ENCODE measurements at regions not wholly inside any gene's neighbourhood (a gene's known extent, or its start where the extent isn't known, plus 50 kb on each side); places are given as distances from the start of the nearest gene placed in this dataset.

DNA sequence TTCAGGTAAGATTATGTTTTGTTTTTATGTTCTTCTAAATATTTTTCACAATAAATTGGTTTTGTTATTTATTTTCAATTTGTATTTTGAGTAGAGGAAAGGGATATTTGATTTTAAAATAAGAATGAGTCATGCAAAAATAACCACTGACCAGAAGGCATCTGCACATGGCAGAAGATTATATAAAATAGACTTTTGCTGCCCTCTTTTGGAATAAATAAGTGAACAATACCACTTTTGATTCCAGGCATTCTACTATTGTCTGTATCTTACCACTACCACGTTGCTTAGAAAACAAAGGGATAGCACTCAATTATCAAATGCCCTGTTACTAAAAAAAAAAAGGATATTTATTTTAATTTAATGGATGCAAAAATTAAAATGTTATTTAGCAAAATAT is 227.3 kb upstream of the ITGA1 start:
- Mint-ChIP-seq H3K9me3 (no peaks in the 10 kb centered on the region), H3K27me3 (ENCODE audit: low read depth) (peaks cover 3% of the 10 kb centered on the region), H3K4me3 (no peak overlapping the region), H3K36me3 (ENCODE audit: low read depth) (no peaks in the 10 kb centered on the region), H3K27ac (no peak overlapping the region), H3K4me1 (ENCODE audit: low read depth) (no peaks in the 10 kb centered on the region)
- DNase-seq (ENCODE audit: low spot score), result no peak

DNA sequence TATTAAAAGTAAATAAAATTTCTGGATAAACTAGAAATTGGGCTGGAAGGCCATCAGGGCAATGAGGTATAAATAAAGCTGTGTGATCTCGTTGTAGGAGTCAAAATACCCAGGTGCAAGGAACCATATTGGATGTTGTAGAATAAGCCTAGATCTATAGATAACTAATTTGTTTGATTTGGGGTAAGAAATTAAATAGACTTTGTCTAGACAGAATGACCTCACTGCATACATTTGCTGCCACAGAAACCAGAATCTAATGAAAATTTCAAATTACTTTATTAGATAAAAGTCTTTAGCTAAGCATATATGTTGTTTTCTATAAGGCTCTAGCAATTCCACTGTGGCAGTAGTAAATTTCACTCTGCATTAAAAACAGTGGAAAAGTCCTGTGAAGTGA is 225.2 kb upstream of the ITGA1 start:
- Mint-ChIP-seq H3K4me3 (no peak overlapping the region), H3K27me3 (ENCODE audit: low read depth) (peaks cover 3% of the 10 kb centered on the region), H3K9me3 (no peaks in the 10 kb centered on the region), H3K4me1 (ENCODE audit: low read depth) (no peaks in the 10 kb centered on the region), H3K36me3 (ENCODE audit: low read depth) (no peaks in the 10 kb centered on the region), H3K27ac (no peak overlapping the region)
- DNase-seq (ENCODE audit: low spot score), result no peak

DNA sequence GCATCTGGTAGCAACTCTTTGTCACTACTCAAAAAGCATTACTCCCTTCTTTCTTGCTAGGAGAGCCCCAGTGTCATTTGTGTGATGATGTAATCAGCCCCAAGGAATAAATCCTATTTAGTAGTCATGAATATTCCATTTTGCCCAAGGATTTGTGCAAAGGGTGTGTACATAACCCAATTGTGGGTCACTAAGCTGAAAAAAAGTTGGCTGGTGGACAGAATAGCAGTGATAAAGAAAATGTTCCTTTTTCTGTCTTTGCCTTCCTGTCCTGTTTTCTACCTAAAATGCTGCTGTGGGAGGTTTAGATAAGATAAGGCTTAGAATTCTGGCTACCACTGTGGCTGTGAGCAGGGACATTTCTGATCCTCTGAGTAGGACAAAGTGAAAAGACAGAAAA is 223.1 kb upstream of the ITGA1 start:
- peaks cover 3% of the 10 kb centered on the region for H3K27me3 Mint-ChIP-seq (ENCODE audit: low read depth)
- DNase-seq (ENCODE audit: low spot score), result no peak
- no peaks in the 10 kb centered on the region for H3K4me1 Mint-ChIP-seq (ENCODE audit: low read depth)
- H3K27ac Mint-ChIP-seq, result no peak overlapping the region
- H3K4me3 Mint-ChIP-seq, result no peak overlapping the region
- H3K36me3 Mint-ChIP-seq (ENCODE audit: low read depth), result no peaks in the 10 kb centered on the region
- no peaks in the 10 kb centered on the region for H3K9me3 Mint-ChIP-seq

DNA sequence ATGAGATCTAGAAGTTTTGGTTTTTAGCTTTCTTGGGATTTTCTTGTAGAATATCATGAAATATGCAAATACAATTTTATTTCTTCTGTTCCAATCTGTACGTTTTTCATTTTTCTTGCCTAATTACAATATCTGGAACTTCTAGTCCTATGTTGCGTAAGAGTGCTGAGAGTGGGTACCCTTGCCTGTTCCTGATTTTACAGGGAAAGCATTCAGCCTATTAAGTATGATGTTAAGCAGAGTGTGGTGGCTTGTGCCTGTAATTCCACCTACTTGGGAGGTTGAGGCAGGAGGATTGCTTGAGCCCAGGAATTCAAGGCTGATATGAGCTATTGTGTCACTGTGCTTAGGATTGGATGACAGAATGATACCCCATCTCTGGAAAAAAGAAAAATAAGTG is 210.2 kb upstream of the ITGA1 start:
- no peaks in the 10 kb centered on the region for H3K4me1 Mint-ChIP-seq (ENCODE audit: low read depth)
- H3K27me3 Mint-ChIP-seq (ENCODE audit: low read depth), result no peaks in the 10 kb centered on the region
- H3K27ac Mint-ChIP-seq, result no peak overlapping the region
- no peak for DNase-seq (ENCODE audit: low spot score)
- H3K4me3 Mint-ChIP-seq, result no peak overlapping the region
- H3K9me3 Mint-ChIP-seq, result no peaks in the 10 kb centered on the region
- H3K36me3 Mint-ChIP-seq (ENCODE audit: low read depth), result no peaks in the 10 kb centered on the region

DNA sequence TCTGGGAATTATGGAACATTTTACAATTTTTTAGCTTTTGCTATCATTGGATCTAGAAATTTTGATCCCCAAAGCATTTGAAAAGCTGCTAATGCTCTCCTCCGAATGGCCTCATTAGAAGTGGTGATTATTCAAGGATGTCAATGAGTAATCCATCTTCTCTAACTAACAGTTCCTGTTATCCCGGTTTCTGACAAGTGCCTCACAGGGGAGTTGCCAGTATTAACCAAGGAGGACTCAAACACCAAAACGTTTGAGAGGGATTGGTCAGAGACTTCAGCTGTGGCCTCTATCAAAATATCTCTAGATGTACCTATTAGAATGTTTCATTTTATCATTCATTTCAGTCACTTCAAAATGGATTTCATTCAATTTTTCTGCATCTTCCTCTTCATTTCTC is 208.3 kb upstream of the ITGA1 start:
- Mint-ChIP-seq H3K36me3 (ENCODE audit: low read depth) (no peaks in the 10 kb centered on the region), H3K4me3 (no peak overlapping the region), H3K4me1 (ENCODE audit: low read depth) (no peaks in the 10 kb centered on the region), H3K9me3 (no peaks in the 10 kb centered on the region), H3K27ac (no peak overlapping the region), H3K27me3 (ENCODE audit: low read depth) (no peaks in the 10 kb centered on the region)
- DNase-seq (ENCODE audit: low spot score), result no peak

DNA sequence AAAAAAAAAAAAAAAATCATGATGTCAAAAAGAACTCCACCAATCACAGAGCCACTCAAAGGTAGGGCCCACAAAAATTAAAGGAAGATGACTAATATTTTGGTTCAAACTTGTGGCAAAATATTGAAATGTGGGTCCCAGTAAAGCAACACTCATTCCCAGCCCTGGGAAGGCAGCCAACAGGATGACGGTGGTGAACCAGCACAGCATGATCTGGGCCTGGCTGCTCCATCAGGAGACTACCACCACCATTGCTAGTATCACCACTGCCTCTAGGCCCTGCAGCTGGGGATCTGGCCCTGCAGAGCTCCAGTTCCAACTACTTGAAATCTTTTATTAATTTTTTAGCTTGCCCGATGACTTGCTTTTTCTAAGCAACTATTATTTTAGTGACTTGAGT is 206.8 kb upstream of the ITGA1 start:
- Mint-ChIP-seq H3K4me1 (ENCODE audit: low read depth) (no peaks in the 10 kb centered on the region), H3K4me3 (no peak overlapping the region), H3K27ac (no peak overlapping the region), H3K27me3 (ENCODE audit: low read depth) (no peaks in the 10 kb centered on the region), H3K36me3 (ENCODE audit: low read depth) (no peaks in the 10 kb centered on the region), H3K9me3 (no peaks in the 10 kb centered on the region)
- no peak for DNase-seq (ENCODE audit: low spot score)

DNA sequence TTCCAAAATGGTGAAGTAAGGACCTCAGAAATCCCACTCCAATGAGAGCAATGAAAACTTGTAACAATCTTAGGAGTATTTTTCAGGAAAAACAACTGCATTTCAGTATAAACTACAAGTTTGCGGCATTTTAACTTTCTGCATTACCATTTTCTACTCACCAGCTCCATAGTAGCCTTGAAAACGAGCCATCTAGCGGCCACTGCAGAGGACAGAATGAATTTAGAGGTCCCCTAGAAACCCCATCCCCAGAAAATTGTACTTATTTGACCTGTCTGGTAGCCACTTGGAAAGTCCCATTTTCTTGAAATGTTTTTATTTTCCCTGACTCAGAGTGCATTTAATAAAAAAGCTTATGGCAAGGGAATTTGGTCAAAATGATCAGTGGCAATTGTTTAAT is 205.4 kb upstream of the ITGA1 start:
- Mint-ChIP-seq H3K36me3 (ENCODE audit: low read depth) (no peaks in the 10 kb centered on the region), H3K27ac (no peak overlapping the region), H3K4me1 (ENCODE audit: low read depth) (no peaks in the 10 kb centered on the region), H3K4me3 (no peak overlapping the region), H3K9me3 (no peaks in the 10 kb centered on the region), H3K27me3 (ENCODE audit: low read depth) (no peaks in the 10 kb centered on the region)
- no peak for DNase-seq (ENCODE audit: low spot score)

DNA sequence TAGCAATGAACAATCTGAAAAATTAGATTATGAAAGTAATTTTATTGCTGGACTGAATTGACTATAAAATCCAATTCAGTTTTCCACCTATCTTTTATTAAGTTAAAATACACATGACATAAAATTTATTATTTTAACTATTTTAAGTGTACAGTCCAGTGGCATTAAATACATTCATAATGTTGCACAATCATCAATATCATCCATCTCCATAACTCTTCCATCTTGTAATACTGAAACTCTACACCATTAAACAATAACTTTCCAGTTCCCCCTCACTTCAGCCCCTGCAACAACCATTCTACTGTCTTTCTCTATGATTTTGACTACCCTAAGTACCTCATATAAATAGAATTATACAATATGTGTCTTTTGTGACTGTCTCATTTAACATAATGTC is 200.6 kb upstream of the ITGA1 start:
- no peak overlapping the region for H3K27ac Mint-ChIP-seq
- no peaks in the 10 kb centered on the region for H3K4me1 Mint-ChIP-seq (ENCODE audit: low read depth)
- DNase-seq (ENCODE audit: low spot score), result no peak
- no peaks in the 10 kb centered on the region for H3K36me3 Mint-ChIP-seq (ENCODE audit: low read depth)
- H3K27me3 Mint-ChIP-seq (ENCODE audit: low read depth), result no peaks in the 10 kb centered on the region
- H3K9me3 Mint-ChIP-seq, result no peaks in the 10 kb centered on the region
- no peak overlapping the region for H3K4me3 Mint-ChIP-seq

DNA sequence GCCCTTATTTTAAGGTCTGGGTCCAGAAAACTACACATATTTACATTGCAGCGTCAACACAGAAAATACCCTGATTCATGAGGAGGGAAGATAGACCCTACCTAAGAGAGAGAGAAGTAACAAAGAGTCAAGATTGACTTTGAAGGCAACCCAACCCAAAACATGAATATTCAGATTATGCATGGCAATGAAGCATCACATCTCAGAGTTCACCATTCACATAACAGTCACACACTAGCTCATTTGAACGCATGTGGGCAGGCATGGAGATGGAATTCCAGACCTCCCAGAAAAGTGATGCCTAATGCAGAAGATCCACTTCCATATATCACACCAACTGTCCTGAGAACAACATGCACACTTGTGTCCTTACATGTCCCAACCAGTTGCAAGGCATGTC is 190.1 kb upstream of the ITGA1 start:
- Mint-ChIP-seq H3K4me1 (ENCODE audit: low read depth) (no peaks in the 10 kb centered on the region), H3K27me3 (ENCODE audit: low read depth) (no peaks in the 10 kb centered on the region), H3K9me3 (no peaks in the 10 kb centered on the region)

DNA sequence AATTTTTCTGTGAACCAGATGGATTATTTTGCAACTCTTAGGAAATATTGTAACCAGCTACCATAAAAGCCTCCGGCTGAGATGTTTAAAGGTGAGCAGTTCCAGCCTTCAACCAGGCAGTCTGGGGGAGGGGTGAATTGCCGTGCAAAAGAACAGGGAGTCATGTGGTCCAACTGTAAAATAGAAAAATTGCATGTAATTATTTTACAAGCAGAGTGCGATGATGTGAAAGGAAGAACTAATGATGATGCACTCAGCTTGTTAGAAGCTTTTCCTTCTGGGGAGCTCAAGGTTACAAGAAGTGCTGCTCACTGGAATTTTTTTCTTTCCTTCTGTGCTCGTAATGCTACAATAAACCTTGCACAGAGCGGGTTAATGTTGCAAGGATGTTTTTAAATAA is 188.7 kb upstream of the ITGA1 start:
- no peak for DNase-seq (ENCODE audit: low spot score)
- H3K9me3 Mint-ChIP-seq, result no peaks in the 10 kb centered on the region
- H3K27ac Mint-ChIP-seq, result no peak overlapping the region
- no peaks in the 10 kb centered on the region for H3K4me1 Mint-ChIP-seq (ENCODE audit: low read depth)
- H3K4me3 Mint-ChIP-seq, result no peak overlapping the region
- H3K36me3 Mint-ChIP-seq (ENCODE audit: low read depth), result no peaks in the 10 kb centered on the region
- H3K27me3 Mint-ChIP-seq (ENCODE audit: low read depth), result peaks cover 4% of the 10 kb centered on the region

More for the DNA sequence above, 190.1 kb upstream of the ITGA1 start:
- Mint-ChIP-seq H3K4me3 (no peak overlapping the region), H3K36me3 (ENCODE audit: low read depth) (no peaks in the 10 kb centered on the region), H3K27ac (no peak overlapping the region)
- no peak for DNase-seq (ENCODE audit: low spot score)

DNA sequence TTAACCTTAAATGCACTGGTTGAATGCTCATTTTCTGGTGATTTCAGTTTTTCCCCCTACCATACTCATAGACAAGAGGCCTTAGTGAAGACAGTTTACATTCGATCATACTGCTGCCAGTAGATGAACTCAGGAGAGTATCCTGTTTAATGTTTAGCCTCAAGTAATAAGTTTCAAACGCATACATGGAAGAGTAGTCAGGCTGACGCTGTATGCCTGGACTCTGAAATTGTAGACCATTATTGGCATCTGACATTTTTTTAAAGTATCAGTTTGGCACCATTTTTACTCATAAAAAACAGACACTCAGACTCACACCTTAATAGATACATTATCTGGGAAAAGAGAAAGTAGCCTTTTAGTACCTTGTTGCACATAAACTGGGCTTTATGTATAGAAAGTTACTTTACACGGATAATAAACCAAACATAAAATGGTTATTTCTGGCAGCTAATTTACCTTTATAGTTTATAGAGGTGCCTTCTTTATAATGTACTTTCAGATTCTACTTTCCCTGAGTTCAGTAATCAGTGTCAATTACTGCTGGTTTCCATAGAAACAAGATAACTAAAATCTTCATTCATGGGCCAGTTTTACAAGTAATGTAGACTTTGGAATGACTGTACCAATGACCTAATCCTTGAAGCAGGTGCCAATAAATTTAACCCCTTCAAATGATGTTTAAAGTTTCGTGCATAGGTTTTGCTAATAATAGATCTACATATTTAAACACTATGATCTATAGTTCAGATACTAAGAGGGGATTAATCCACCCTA is 183.8 kb upstream of the ITGA1 start:
- Mint-ChIP-seq H3K27me3 (ENCODE audit: low read depth) (peaks cover 4% of the 10 kb centered on the region), H3K4me1 (ENCODE audit: low read depth) (no peaks in the 10 kb centered on the region), H3K4me3 (no peak overlapping the region), H3K36me3 (ENCODE audit: low read depth) (no peaks in the 10 kb centered on the region), H3K9me3 (no peaks in the 10 kb centered on the region), H3K27ac (no peak overlapping the region)
- DNase-seq (ENCODE audit: low spot score), result no peak

DNA sequence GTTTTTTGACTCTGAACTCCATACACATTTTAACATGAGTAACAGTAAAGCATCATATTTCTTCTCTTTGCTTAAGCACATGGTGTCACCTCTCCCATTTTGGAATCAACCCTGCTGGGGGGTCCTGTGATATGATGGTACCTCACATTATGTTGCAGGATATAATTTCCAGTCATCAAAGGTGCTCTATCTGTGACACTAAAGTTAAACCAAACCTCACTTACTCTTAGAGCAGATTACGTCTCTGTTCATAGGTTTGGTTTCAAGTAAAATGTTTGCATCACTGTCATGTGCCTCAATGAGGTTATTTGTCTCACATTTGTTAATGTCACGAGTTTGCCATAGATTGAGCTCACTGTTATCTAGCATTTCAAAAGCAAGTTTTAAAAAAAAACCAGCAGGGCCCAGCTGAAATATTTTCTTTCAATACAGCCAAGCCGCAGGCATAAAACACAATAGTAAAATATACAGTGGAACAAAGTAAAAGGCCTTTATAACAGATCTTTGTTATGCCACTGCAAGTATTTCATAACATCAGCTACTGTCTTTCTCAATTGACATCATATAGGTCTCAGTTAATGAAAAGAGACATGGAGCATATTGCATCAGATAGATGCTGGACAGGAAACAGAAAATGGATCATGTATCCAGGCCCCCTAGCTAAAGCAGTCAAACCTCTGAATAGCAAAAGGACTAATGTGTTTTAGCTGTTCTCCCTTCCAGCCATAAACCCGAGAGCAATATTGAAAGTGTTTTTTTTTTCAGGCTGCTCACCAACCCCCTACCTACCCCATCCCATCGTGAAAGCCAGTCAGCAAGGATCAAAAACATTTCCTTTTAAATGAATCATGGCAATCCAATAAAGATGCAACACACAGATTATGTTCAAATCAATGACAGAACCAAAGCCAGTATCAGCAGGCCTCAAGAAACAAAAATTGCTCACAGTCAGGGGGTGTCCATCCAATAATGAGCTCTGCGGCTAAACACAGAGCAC is 182.1 kb upstream of the ITGA1 start:
- DNase-seq (ENCODE audit: low spot score), result no peak
- no peaks in the 10 kb centered on the region for H3K9me3 Mint-ChIP-seq
- no peaks in the 10 kb centered on the region for H3K36me3 Mint-ChIP-seq (ENCODE audit: low read depth)
- H3K4me3 Mint-ChIP-seq, result no peak overlapping the region
- no peak overlapping the region for H3K27ac Mint-ChIP-seq
- H3K4me1 Mint-ChIP-seq (ENCODE audit: low read depth), result no peaks in the 10 kb centered on the region
- H3K27me3 Mint-ChIP-seq (ENCODE audit: low read depth), result peaks cover 4% of the 10 kb centered on the region

DNA sequence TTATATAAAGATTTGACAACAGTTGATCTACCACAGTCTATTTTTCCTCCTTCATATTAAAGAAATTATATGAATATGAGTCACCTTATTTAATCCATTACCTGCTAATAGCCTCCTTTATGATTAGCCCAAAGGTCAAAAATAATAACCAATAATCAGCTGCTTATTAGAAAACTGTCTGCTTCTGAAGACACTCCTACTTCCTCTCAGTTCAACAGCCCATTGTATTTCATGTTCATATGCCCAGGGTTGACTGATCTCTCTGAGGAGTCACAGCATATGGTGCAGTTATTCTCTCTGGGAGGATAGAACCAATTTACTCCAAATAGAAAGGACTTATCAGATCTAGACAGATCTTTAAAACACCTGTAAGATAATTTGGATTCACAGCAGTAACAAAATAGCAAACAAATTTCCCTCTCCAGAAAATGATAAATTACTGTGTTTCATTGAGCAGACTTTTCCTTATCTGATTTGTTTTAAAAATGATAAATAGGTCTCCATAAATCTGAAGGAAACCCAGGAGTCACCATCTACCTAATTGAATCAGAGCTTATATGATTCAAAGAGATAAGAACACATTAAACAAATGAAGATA is 180.4 kb upstream of the ITGA1 start:
- H3K4me3 Mint-ChIP-seq, result no peak overlapping the region

DNA sequence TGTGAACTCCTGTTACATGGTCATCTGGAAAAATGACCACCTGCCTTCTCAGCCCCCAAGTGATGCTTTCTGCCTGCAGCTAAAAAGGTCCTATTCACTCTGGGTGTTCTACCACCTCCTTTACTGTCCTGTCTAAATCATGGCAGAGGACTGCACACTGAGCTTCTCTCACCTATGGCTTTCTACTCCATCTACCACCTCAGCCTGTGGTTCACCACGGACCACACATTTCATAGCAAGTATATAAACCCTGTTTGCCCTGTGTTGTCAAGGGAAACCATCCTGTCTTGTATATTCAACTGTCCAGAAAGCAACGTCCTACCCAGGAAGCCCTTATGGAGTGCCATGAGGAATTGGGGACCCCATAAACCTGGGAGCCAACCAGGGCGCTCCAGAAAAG is 167.4 kb upstream of the ITGA1 start:
- H3K27me3 Mint-ChIP-seq (ENCODE audit: low read depth), result peaks cover 2% of the 10 kb centered on the region
- no peak for DNase-seq (ENCODE audit: low spot score)
- H3K4me3 Mint-ChIP-seq, result no peak overlapping the region
- H3K27ac Mint-ChIP-seq, result no peak overlapping the region
- H3K4me1 Mint-ChIP-seq (ENCODE audit: low read depth), result peaks cover 2% of the 10 kb centered on the region
- H3K36me3 Mint-ChIP-seq (ENCODE audit: low read depth), result no peaks in the 10 kb centered on the region
- H3K9me3 Mint-ChIP-seq, result no peaks in the 10 kb centered on the region

More for the DNA sequence above, 180.4 kb upstream of the ITGA1 start:
- Mint-ChIP-seq H3K4me1 (ENCODE audit: low read depth) (no peaks in the 10 kb centered on the region), H3K27me3 (ENCODE audit: low read depth) (peaks cover 4% of the 10 kb centered on the region), H3K9me3 (no peaks in the 10 kb centered on the region), H3K36me3 (ENCODE audit: low read depth) (no peaks in the 10 kb centered on the region), H3K27ac (no peak overlapping the region)
- no peak for DNase-seq (ENCODE audit: low spot score)

Measured in T-helper 2 cell treated with Interferon-gamma antibody and Interleukin-4, amounts not matched to agents 5 μg/mL and 100 μg/mL, for 36 hours (primary cell).